HG03139 (cell line): ENCODE measurements at regions not wholly inside any gene's neighbourhood (a gene's known extent, or its start where the extent isn't known, plus 50 kb on each side); places are given as distances from the start of the nearest gene placed in this dataset.

Experiments
- ATAC-seq: cut with Tn5 transposase; IDR thresholded peaks from one replicate; pipeline ENCODE4 v1.9.1; 2021; ENCODE audit not compliant: unreplicated experiment

GRCh38 chr13:73767191-73767741, 366.9 kb downstream of the KLF12 start:
- ATAC-seq = no peak

GRCh38 chr13:73765651-73766384, 368.4 kb downstream of the KLF12 start:
- peak; percentile 82 for ATAC-seq

GRCh38 chr13:73759434-73759833, 374.8 kb downstream of the KLF12 start:
- no peak for ATAC-seq

DNA sequence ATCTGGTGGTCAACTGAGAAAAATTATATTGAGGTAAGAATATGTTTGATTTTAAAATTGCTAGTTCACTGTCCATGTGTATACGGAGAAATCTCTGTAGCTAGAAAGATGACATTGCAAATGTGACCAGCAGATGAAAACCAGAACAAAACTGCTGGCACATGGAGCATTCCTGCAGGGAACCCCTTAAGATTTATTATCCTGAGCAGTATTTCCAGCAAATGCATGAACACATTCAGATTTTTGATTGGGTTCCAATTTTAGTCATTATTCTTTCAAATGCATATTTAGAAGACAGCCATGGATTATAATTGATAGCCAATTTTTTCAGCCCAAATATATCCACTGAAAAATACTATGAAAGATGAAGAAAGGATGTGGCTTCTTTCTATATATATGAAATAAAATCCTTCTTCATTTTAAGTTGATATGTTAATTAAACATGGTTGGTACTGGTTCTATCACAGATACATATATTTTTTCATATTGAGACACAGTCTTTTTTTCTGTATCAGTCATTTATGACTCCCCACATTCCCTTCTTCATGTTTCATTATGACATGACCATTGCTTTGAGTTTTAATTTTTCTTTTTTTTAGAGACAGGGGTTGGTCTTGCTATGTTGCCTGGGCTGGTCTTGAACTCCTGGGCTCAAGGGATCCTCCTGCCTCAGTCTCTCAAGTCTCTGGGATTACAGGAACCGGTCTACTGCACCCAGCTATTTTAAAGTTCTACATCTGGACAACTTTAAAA, 376.5 kb downstream of the KLF12 start:
- no peak for ATAC-seq

- ATAC-seq = peak; percentile 71
Observed at GRCh38 chr13:73754727-73755292, 379.4 kb downstream of the KLF12 start.

GRCh38 chr13:73754241-73754640, 380.0 kb downstream of the KLF12 start:
- no peak for ATAC-seq

- no peak for ATAC-seq
Observed at GRCh38 chr13:73751290-73751689, 382.9 kb downstream of the KLF12 start.

GRCh38 chr13:73748404-73748803, 385.8 kb downstream of the KLF12 start:
- ATAC-seq = no peak

DNA sequence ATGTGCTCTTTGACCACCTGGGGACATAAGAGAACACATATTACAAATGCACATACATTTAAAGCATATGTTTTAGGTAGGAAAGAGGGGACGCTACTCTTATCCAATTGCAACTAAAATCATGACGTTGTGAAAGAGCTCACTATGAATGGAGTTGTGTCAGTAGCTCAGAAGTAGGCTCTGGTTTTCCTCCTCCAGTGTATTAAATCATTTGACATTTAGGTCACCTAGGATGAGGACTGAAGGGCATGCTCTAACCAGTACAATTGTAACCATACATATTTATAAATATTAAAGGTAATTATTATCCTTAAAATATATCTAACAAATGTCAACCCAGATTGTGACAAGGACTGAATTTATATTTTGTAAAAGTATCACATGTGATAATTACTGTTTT, 389.0 kb downstream of the KLF12 start:
- no peak for ATAC-seq

GRCh38 chr13:73742982-73743381, 391.2 kb downstream of the KLF12 start:
- ATAC-seq = no peak

GRCh38 chr13:73741742-73742141, 392.5 kb downstream of the KLF12 start:
- no peak for ATAC-seq

- no peak for ATAC-seq
Observed at GRCh38 chr13:73741111-73741510, 393.1 kb downstream of the KLF12 start.

DNA sequence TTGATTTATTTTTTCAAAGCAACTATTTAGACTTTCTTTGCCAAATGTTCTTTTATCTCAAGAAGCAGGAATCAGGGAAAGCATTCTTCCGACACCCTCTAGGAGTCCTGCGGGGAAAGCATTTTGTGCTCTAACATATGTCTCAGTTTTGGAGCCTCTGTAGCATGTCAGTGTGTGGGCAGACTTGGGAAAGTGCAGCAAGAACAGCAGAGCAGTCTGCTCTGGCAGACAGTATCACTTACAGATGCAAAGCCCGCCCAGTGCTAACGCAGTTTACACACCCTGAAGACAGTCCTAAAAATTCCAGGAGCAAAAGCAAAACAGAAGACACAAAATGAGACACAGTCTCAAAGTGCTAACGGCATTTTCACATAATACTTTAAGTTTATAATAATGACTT, 393.5 kb downstream of the KLF12 start:
- ATAC-seq = no peak

- ATAC-seq = no peak
Observed at GRCh38 chr13:73739394-73739793, 394.8 kb downstream of the KLF12 start.

- ATAC-seq = no peak
Observed at GRCh38 chr13:73738626-73739025, 395.6 kb downstream of the KLF12 start.

GRCh38 chr13:73737214-73737613, 397.0 kb downstream of the KLF12 start:
- no peak for ATAC-seq

DNA sequence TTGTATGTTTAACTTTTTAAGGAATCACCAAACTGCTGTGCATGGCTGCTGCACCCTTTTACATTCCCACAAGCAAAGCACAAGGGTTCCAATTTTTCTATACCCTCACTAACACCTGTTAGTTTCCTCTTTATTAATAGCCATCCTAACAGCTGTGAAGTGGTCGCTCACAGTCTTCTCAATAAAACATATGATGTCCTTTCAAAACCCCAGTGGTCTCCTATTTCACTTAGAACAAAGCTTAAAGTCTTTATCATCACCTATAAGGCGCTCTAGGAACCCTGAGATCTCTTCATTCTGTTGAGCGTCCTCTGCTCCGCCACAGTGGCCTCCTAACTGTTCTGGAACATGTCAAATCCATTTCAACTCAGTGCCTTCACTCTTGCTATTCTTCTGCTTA, 400.5 kb downstream of the KLF12 start:
- ATAC-seq = no peak

GRCh38 chr13:73732350-73732749, 401.9 kb downstream of the KLF12 start:
- ATAC-seq = no peak

DNA sequence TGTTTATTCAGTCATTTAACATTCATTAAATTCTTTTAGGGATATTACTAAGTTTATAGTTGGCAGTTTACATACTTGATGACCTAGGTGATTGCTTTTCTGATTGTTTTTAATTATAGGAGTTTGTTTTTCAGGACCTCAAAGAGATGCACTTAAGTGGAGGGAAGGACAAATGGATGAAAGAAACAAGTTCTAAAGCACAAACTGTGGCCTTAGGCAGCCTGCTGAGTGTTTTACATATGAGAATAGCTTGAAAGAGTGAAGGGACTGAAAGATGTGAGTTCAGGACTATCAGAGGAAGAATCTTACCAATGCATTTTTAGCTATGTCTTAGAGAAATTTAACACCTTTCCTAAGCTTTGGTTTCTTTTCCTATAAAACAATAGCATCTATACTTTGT, 402.6 kb downstream of the KLF12 start:
- no peak for ATAC-seq

- no peak for ATAC-seq
Observed at GRCh38 chr13:73730014-73730413, 404.2 kb downstream of the KLF12 start.

DNA sequence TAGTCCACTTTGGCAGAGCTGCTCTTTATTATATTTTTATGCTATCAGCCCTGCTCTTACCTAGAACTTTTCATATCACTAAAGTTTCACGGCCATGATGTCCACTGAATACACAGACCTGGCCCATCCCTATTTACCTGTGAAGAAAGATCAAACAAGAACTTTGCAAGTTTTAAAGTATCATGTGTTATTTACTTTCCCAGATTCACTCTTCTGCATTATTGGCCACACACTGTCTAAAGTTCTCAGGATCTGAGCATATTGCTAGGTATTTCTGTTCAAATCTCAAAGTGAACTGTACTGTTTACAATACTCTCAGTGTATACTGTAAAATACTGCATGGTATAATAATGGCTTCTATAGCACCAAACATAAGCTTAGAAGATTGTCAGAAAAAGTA, 405.2 kb downstream of the KLF12 start:
- ATAC-seq = no peak

GRCh38 chr13:73722120-73722519, 412.1 kb downstream of the KLF12 start:
- no peak for ATAC-seq
